Kidney (tissue), 13 donors: ENCODE measurements at regions not wholly inside any gene's neighbourhood (a gene's known extent, or its start where the extent isn't known, plus 50 kb on each side); places are given as distances from the start of the nearest gene placed in this dataset.

Experiments
- DNase-seq, 5 donors: peaks; one replicate each; pipeline ENCODE4 v3.0.0-alpha.2; 2013 to 2020
- FAIRE-seq: peaks from 2 replicates; lab custom pipeline; 2012; peaks lifted over from hg19 to GRCh38; lab: Jason Lieb, UNC
- H3K27ac ChIP-seq, 2 donors: one replicate each; pipeline ENCODE4 v1.7.0; 2013; ENCODE audit warnings: low read depth in 2 of 2, low read length in 2 of 2, inconsistent platforms in 1 of 2
- H3K27me3 ChIP-seq: one replicate; pipeline ENCODE4 v1.7.1; 2013; ENCODE audit warnings: low read length, inconsistent platforms; ENCODE audit not compliant: control insufficient read depth, insufficient read depth
- H3K36me3 ChIP-seq, 3 donors: one replicate each; pipeline versions ENCODE4 v1.7.0 to v1.7.1; 2013; ENCODE audit warnings: low read length in 3 of 3, control low read depth in 1 of 3, inconsistent platforms in 1 of 3; ENCODE audit not compliant: insufficient read depth in 3 of 3, control insufficient read depth in 2 of 3
- H3K4me1 ChIP-seq, 3 donors: one replicate each; pipeline versions ENCODE4 v1.7.0 to v1.7.1; 2013; ENCODE audit warnings: low read length in 3 of 3, inconsistent platforms in 1 of 3, low read depth in 1 of 3; ENCODE audit not compliant: control insufficient read depth in 2 of 3, insufficient read depth in 2 of 3
- H3K4me3 ChIP-seq, 3 donors: one replicate each; pipeline versions ENCODE4 v1.7.0 to v1.8.1; 2013; ENCODE audit warnings: low read length in 3 of 3, control low read depth in 1 of 3, inconsistent platforms in 1 of 3
- H3K9ac ChIP-seq, 3 donors: one replicate each; pipeline versions ENCODE4 v1.7.0 to v1.7.1; 2013; ENCODE audit warnings: low read length in 3 of 3, control low read depth in 1 of 3, inconsistent platforms in 1 of 3
- H3K9me3 ChIP-seq, 3 donors: one replicate each; pipeline versions ENCODE4 v1.7.0 to v1.7.1; 2013; ENCODE audit warnings: low read length in 3 of 3, control low read depth in 1 of 3, inconsistent platforms in 1 of 3; ENCODE audit not compliant: control insufficient read depth in 2 of 3, insufficient read depth in 1 of 3
- CTCF ChIP-seq: IDR thresholded peaks from 3 replicates; pipeline ENCODE4 v1.5.1; 2012; ENCODE audit warnings: mild to moderate bottlenecking, moderate library complexity, borderline replicate concordance; ENCODE audit not compliant: insufficient read depth; ENCODE audit errors: extremely low read depth
- intact Hi-C: fragments of 100-400 bp; cut with DNase I; formaldehyde crosslinking; loops from one replicate; pipeline ENCODE4 v1.11.1; 2022
- donor health status: control.
- donor health status: control.
- donor health status: control.
- donor health status: control.
- donor health status: control.
- donor health status: DM: yes; HTN: yes; CAD: no.
- donor health status: Normal renal cell carcinoma (clear cell type).

GRCh38 chr2:58429014-58429875 is 188.1 kb upstream of the FANCL start:
- intact Hi-C loops: no loop called here
- Histone ChIP-seq H3K4me1 (no peaks in the 10 kb centered on the region), H3K9me3 (no peaks in the 10 kb centered on the region), H3K27me3 (no peaks in the 10 kb centered on the region), H3K27ac (no peak overlapping the region), H3K4me3 (peak overlapping the region in 1 of 3 donors; percentile 7), H3K36me3 (no peaks in the 10 kb centered on the region), H3K9ac (no peak overlapping the region)
- DNase-seq (peak in 3 of 5 donors; percentile 16 to 56 (median 51)), FAIRE-seq (no peak)
- no peak for TF ChIP-seq CTCF

- Histone ChIP-seq H3K9me3 (no peaks in the 10 kb centered on the region), H3K4me3 (peak overlapping the region; percentile 48 to 81 (median 56)), H3K27ac (no peak overlapping the region), H3K27me3 (no peaks in the 10 kb centered on the region), H3K9ac (peak overlapping the region in 1 of 3 donors; percentile 81), H3K36me3 (no peaks in the 10 kb centered on the region), H3K4me1 (no peaks in the 10 kb centered on the region)
- peak; percentile 56 to 88 (median 74) for DNase-seq
- intact Hi-C loops: no loop called here
- no peak for TF ChIP-seq CTCF
- FAIRE-seq: no peak
These were observed 187.2 kb upstream of the FANCL start for GRCh38 chr2:58428096-58429013.

GRCh38 chr2:58427572-58428095 is 186.5 kb upstream of the FANCL start:
- Histone ChIP-seq H3K4me3 (peak overlapping the region; percentile 48 to 81 (median 56)), H3K9me3 (no peaks in the 10 kb centered on the region), H3K4me1 (no peaks in the 10 kb centered on the region), H3K27me3 (no peaks in the 10 kb centered on the region), H3K27ac (no peak overlapping the region), H3K9ac (peak overlapping the region in 1 of 3 donors; percentile 81), H3K36me3 (no peaks in the 10 kb centered on the region)
- FAIRE-seq (no peak), DNase-seq (peak; percentile 41 to 88 (median 81))
- no peak for TF ChIP-seq CTCF
- intact Hi-C loops: no loop called here
